GM12873 (cell line): ENCODE measurements at regions not wholly inside any gene's neighbourhood (a gene's known extent, or its start where the extent isn't known, plus 50 kb on each side); places are given as distances from the start of the nearest gene placed in this dataset.

ENCODE experiments used
- CTCF ChIP-seq: IDR thresholded peaks from 2 replicates; pipeline ENCODE4 v1.5.1; 2012; ENCODE audit warnings: low read depth, mild to moderate bottlenecking, moderate library complexity, low read length, control low read depth; ENCODE audit not compliant: insufficient read depth; ENCODE audit errors: missing control alignments

GRCh38 chr5:4480528-4481349 is 659.4 kb upstream of the ADAMTS16 start:
- no peak for TF ChIP-seq CTCF

GRCh38 chr5:4487581-4487980 is 652.5 kb upstream of the ADAMTS16 start:
- no peak for TF ChIP-seq CTCF

DNA sequence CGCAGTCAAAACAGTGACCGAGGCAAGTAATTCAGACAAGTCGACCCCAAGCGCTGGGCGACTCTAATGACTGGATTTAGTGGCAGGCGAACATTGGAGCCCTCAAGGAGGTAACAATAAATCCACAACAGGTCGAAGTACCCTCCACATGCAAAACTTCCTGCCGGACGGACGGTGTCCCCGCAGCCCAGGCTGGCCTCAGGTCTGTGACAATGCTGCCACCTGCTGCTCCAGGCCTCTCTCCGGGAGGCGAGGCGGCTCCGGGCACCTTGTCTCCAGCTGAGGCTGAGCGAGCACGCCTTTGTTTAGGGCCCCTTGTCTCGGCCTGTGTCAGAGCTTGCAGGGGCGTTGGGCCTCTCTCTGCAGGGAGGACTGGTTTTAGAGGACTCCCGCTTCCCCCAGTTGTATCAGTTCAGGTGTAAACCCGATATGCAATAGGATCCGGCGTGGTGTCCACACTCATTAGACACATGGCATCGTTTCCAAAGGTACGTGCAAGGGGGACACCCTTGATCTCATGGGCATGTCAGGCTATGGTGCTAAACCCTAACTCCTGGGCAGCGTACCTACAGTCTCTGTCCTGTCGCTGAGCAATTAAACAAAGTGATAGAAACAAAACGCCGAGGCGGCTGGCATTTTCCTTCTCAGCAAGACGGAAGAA is 628.0 kb upstream of the ADAMTS16 start:
- TF ChIP-seq CTCF, result no peak

- no peak for TF ChIP-seq CTCF
Measured at GRCh38 chr5:4513381-4513780, 626.7 kb upstream of the ADAMTS16 start.

DNA sequence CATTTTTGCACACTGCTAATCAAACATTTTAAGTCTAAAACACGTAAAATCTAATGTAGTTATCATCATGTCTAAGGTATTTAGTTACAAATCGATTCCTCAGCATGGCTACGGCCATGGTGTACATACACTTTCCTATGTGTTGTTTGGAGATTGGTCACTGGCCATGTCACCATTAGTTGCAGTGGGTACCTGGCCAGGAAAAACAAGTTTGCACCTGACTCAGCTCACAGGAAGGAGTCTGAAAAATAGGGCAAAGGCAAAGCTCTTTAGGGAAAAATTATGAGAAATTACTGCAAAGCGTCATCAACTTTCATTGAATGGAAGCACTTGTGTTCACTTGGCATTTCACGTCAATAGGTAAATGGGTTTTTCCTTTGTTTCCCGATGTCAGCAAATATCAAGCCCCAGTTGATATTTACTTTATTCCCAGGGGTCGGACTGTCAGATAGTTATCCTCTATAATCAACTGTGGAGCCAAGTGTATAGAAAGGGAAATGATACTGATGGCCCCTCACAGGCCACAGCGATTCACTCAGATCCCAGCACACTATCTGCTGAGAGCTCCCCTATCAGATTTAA is 626.0 kb upstream of the ADAMTS16 start:
- TF ChIP-seq CTCF, result no peak

DNA sequence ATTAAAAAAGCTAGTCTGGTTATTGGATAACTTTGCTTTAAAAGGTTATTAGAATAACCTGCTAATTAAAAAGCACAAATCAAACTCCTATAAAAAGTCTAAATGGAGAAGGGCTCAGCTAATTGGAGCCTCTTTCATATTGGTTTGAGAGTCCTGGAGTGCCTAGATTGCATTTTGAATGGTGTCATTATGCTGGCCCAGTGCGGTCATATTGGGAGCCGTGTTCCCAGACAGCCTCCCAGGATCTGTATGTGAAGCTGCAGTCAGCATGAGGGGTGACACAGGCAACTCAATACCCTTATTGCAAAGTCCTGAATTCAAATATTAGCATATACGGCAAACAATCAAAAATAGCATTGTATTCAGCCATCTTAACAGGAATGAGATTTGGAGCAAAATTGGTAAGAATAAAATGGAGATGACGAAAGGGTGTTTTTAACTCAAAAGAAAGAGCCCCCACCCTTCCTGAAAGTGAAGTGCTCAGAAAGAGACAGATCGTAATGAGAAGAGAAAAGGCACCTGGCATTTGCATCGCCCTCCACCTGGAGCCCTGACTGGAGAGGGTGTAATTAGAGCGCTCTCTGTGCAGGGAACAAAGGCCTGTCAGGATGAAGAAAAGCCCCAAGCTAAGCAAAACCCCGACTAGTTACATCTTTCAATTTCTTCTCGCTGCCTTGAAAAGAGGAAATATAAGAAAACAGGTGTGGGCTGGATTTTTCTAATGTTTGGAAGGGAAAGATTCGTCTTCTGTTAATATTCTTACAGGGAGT is 621.0 kb upstream of the ADAMTS16 start:
- TF ChIP-seq CTCF, result no peak

DNA sequence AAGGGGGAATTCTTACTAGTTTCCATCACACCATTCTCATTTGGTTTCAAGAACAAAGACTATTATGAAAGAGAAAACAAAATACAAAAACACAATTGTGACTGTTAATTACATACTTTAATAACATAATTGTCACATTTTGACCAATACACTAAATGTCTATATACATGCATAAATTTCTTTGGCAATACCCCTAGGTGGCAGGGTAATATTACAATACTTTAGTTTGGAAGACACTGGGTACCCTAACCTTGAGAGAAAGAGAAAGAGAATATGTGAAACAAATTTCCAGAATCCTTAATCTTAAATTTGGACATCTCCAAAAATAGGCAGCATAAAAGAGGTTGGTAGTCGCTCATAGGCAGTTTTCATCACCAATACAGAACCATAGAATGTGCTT is 619.6 kb upstream of the ADAMTS16 start:
- TF ChIP-seq CTCF, result no peak
